T-cell (primary cell): ENCODE measurements at regions not wholly inside any gene's neighbourhood (a gene's known extent, or its start where the extent isn't known, plus 50 kb on each side); places are given as distances from the start of the nearest gene placed in this dataset.

Experiments
- ATAC-seq, 4 experiments: fragments of 200-7000 bp in 3 of 4; fragments of 150-1000 bp in 1 of 4; cut with Tn5 transposase; replicated peaks in 1 of 4; 1 replicate in 3 of 4; 2 replicates in 1 of 4; pipeline ENCODE4 v1.10.0; 2021; ENCODE audit warnings: moderate library complexity in 3 of 4, mild to moderate bottlenecking in 2 of 4, moderate number of reproducible peaks in 1 of 4
- CTCF ChIA-PET, 2 donors: fragments of 300-600 bp; sonication (Branson Sonifier 250); formaldehyde crosslinking; loops; one replicate each; lab custom pipeline; 2022; ENCODE audit warnings: antibody characterized with exemption in 2 of 2; lab: Charles Lee
- POLR2A ChIA-PET, 2 donors: fragments of 300-600 bp; sonication (Branson Sonifier 250); formaldehyde crosslinking; loops; one replicate each; lab custom pipeline; 2022; ENCODE audit warnings: antibody characterized with exemption in 2 of 2; lab: Charles Lee
- DNase-seq, 35 experiments: peaks; one replicate each; pipeline versions ENCODE4 v3.0.0 to v3.0.0-alpha.2; 2013 to 2023
- H3K27ac ChIP-seq: one replicate; pipeline ENCODE4 v1.5.1; 2013; ENCODE audit warnings: low read length
- H3K27me3 ChIP-seq, 2 experiments: replicated peaks in 1 of 2; 1 replicate in 1 of 2; 2 replicates in 1 of 2; pipeline versions ENCODE4 v1.6.1 to v1.7.0; 2013; ENCODE audit warnings: low read length in 1 of 2, mixed read lengths in 1 of 2; ENCODE audit not compliant: control insufficient read depth in 2 of 2, insufficient read depth in 2 of 2; ENCODE audit errors: extremely low read depth in 1 of 2
- H3K36me3 ChIP-seq, 2 donors: 1 replicate in 1 of 2; 2 replicates in 1 of 2; pipeline versions ENCODE4 v1.6.1 to v1.7.0; 2013; ENCODE audit warnings: low read length in 1 of 2; ENCODE audit not compliant: control insufficient read depth in 2 of 2, insufficient read depth in 1 of 2; ENCODE audit errors: extremely low read depth in 1 of 2
- H3K4me1 ChIP-seq, 2 experiments: 1 replicate in 1 of 2; 2 replicates in 1 of 2; pipeline versions ENCODE4 v1.6.1 to v1.7.0; 2013; ENCODE audit warnings: low read length in 2 of 2, mixed read lengths in 1 of 2; ENCODE audit not compliant: insufficient read depth in 2 of 2, control insufficient read depth in 1 of 2; ENCODE audit errors: extremely low read depth in 1 of 2
- H3K4me3 ChIP-seq, 2 donors: 1 replicate in 1 of 2; 2 replicates in 1 of 2; pipeline versions ENCODE4 v1.5.1 to v1.7.0; 2013; ENCODE audit warnings: mild to moderate bottlenecking in 2 of 2, low read length in 1 of 2, moderate library complexity in 1 of 2; ENCODE audit not compliant: control insufficient read depth in 1 of 2; ENCODE audit errors: extremely low read depth in 1 of 2
- H3K9me3 ChIP-seq: 2 replicates; pipeline ENCODE4 v1.7.0; 2013
- H3K27ac Mint-ChIP-seq, 2 donors: one replicate each; pipeline ENCODE4 v1.8.0; 2020 to 2021; ENCODE audit warnings: mild to moderate bottlenecking in 2 of 2, mixed read lengths in 2 of 2
- H3K27me3 Mint-ChIP-seq, 2 donors: one replicate each; pipeline ENCODE4 v1.8.0; 2021 to 2022; ENCODE audit warnings: mixed read lengths in 2 of 2
- H3K36me3 Mint-ChIP-seq: one replicate; pipeline ENCODE4 v1.8.0; 2021; ENCODE audit warnings: mixed read lengths
- H3K4me1 Mint-ChIP-seq, 3 donors: one replicate each; pipeline ENCODE4 v1.8.0; 2020 to 2022; ENCODE audit warnings: mixed read lengths in 3 of 3, mild to moderate bottlenecking in 1 of 3
- H3K4me3 Mint-ChIP-seq, 3 donors: one replicate each; pipeline ENCODE4 v1.8.0; 2020 to 2022; ENCODE audit warnings: mild to moderate bottlenecking in 3 of 3, mixed read lengths in 3 of 3, moderate library complexity in 3 of 3
- H3K9me3 Mint-ChIP-seq, 3 donors: one replicate each; pipeline ENCODE4 v1.8.0; 2020 to 2022; ENCODE audit warnings: mixed read lengths in 3 of 3
- WGBS: methylation state at CpG from one replicate; pipeline ENCODE4 v1.1.5; 2013; ENCODE audit warnings: missing lambda C conversion rate; ENCODE audit not compliant: insufficient coverage; 5-methylcytosine and 5-hydroxymethylcytosine counted together

DNA sequence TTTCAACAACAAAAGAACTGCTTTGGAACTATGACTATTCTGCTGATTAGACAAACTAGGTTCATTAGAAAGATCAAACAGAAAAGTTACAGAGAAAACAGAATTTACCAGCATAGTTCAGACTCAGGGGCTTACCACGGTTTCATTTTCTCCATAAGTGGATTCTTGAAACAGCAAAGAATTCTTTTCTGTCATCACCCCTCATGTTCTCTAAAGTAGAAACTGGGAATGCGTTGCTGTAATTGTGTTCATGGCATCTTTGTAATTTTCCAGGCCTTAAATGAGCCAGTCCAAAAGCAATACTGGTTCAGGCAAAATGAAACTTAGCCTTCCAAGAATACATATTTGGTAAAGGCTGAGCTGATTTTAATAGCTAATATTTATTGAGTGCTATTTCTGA lies 287.8 kb downstream of the CHL1 start:
- no peak overlapping the region for H3K27ac Mint-ChIP-seq
- Histone ChIP-seq H3K27ac (no peak overlapping the region), H3K4me1 (no peaks in the 10 kb centered on the region), H3K27me3 (no peaks in the 10 kb centered on the region), H3K9me3 (no peaks in the 10 kb centered on the region), H3K36me3 (no peaks in the 10 kb centered on the region), H3K4me3 (no peak overlapping the region)
- H3K4me1 Mint-ChIP-seq = peaks cover 0 to 2% (median 0%) of the 10 kb centered on the region in 3 donors
- peaks cover 0 to 6% (median 3%) of the 10 kb centered on the region in 3 donors for H3K9me3 Mint-ChIP-seq
- H3K4me3 Mint-ChIP-seq = peak overlapping the region in 1 of 3 donors; percentile 61
- ATAC-seq (no peak), DNase-seq (no peak)
- ChIA-PET POLR2A (no interaction called here), CTCF (no interaction called here)
- WGBS = no CpG with 5 or more reads among the region's 2 CpGs
- no peaks in the 10 kb centered on the region for H3K27me3 Mint-ChIP-seq
- H3K36me3 Mint-ChIP-seq = no peaks in the 10 kb centered on the region

DNA sequence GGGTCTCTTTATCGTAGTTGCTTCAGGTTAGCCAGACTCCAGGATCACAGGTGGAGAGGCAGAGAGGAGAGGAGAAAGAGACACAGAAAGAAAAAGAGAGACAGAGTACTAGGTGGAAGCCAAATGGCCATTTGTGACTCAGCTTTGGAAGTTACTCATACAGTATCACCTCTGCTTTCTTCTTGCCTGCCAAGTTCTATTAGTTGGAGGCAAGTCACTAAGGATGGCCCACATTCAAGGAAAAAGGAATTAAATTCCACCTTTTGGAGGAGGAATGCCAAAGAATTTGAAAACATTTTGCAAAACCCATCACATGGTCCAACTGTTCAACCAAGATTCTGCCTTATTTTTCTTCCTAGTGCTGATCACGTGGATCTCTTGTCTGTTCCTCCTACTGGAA lies 291.1 kb downstream of the CHL1 start:
- Histone ChIP-seq H3K36me3 (no peaks in the 10 kb centered on the region), H3K9me3 (no peaks in the 10 kb centered on the region), H3K27ac (no peak overlapping the region), H3K27me3 (no peaks in the 10 kb centered on the region), H3K4me3 (no peak overlapping the region), H3K4me1 (no peaks in the 10 kb centered on the region)
- ChIA-PET CTCF (no interaction called here), POLR2A (no interaction called here)
- ATAC-seq = no peak
- no peak for DNase-seq
- WGBS = 100% methylated on average over 1 of the region's 2 CpGs
- peaks cover 0 to 6% (median 5%) of the 10 kb centered on the region in 3 donors for H3K9me3 Mint-ChIP-seq
- no peak overlapping the region for H3K4me3 Mint-ChIP-seq
- no peaks in the 10 kb centered on the region for H3K27me3 Mint-ChIP-seq
- no peak overlapping the region for H3K27ac Mint-ChIP-seq
- H3K36me3 Mint-ChIP-seq = no peaks in the 10 kb centered on the region
- H3K4me1 Mint-ChIP-seq = peaks cover 0 to 2% (median 0%) of the 10 kb centered on the region in 3 donors

DNA sequence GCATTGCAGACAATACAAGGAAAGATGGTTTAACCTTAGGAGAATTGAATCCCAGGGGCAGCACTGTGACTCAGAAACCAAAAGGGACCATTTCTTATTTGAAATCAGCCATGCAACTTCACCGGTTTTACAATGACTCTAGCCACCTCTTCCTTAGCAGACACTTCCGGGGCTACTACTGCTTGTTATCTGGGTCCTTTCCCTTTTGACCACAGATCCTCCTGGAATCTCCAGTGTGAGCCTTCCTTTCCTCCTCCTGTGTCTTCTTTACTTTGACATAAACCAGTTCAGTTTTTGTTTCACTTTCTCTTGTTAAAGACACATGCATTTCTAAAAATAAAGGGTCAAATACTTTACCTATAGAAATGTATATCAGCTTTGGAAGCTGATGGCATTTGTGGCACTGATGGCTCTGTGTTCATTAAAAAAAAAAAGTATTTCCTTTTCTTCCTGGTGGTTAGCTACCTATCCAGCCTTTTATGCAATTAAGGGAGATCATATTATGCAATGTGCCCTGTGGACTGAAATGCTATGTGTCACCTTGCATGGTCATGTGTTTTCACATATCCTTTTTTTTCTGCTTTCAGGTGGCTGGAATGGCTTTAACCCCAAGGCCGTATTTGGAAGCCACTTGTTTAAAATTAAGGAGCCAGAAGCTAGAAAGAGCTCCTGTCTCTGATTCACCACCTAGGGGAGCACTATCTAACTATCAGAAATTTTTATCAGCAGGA lies 296.2 kb downstream of the CHL1 start:
- Histone ChIP-seq H3K4me1 (no peaks in the 10 kb centered on the region), H3K9me3 (no peaks in the 10 kb centered on the region), H3K27ac (no peak overlapping the region), H3K27me3 (no peaks in the 10 kb centered on the region), H3K4me3 (no peak overlapping the region), H3K36me3 (no peaks in the 10 kb centered on the region)
- H3K27me3 Mint-ChIP-seq = no peaks in the 10 kb centered on the region
- H3K27ac Mint-ChIP-seq = no peak overlapping the region
- peaks cover 0 to 11% (median 4%) of the 10 kb centered on the region in 3 donors for H3K9me3 Mint-ChIP-seq
- CTCF ChIA-PET = no interaction called here
- H3K4me3 Mint-ChIP-seq = no peak overlapping the region
- no peak for DNase-seq
- ATAC-seq = no peak
- no peaks in the 10 kb centered on the region for H3K36me3 Mint-ChIP-seq
- peaks cover 0 to 3% (median 0%) of the 10 kb centered on the region in 3 donors for H3K4me1 Mint-ChIP-seq
- POLR2A ChIA-PET = no interaction called here
- 37% methylated on average over 2 of the region's 3 CpGs for WGBS

- no peaks in the 10 kb centered on the region for H3K36me3 Mint-ChIP-seq
- H3K4me1 Mint-ChIP-seq = peaks cover 0 to 3% (median 0%) of the 10 kb centered on the region in 3 donors
- CTCF ChIA-PET = no interaction called here
- H3K27me3 Mint-ChIP-seq = no peaks in the 10 kb centered on the region
- Histone ChIP-seq H3K27me3 (no peaks in the 10 kb centered on the region), H3K9me3 (no peaks in the 10 kb centered on the region), H3K27ac (no peak overlapping the region), H3K4me1 (no peaks in the 10 kb centered on the region), H3K4me3 (no peak overlapping the region), H3K36me3 (no peaks in the 10 kb centered on the region)
- peaks cover 0 to 11% (median 4%) of the 10 kb centered on the region in 3 donors for H3K9me3 Mint-ChIP-seq
- DNase-seq = no peak
- POLR2A ChIA-PET = no interaction called here
- ATAC-seq = no peak
- 87% methylated on average over 2 of the region's 4 CpGs for WGBS
- H3K4me3 Mint-ChIP-seq = no peak overlapping the region
- H3K27ac Mint-ChIP-seq = no peak overlapping the region
These were observed 297.6 kb downstream of the CHL1 start for GRCh38 chr3:494190-494589.

DNA sequence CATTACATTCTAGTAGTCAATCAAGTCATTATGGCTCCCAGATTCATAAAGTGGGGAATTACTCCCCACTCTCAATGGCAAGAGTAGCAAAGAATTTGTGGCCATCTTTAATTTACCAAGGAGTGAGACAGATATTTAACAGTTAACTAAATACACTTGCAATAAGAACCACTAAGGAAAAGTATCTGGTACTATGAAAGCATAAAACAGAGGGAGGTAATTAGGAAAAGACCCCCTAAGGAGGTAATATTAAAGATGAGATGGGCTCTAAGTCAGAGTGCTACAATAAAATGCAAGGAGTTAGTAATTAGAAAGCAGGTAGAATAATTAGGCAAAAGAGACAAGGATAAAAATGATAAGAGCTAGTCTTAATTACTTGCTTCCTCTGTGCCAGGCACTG lies 301.9 kb downstream of the CHL1 start:
- peaks cover 0 to 8% (median 4%) of the 10 kb centered on the region in 3 donors for H3K9me3 Mint-ChIP-seq
- POLR2A ChIA-PET = no interaction called here
- no peak overlapping the region for H3K27ac ChIP-seq
- ATAC-seq = no peak
- DNase-seq = no peak
- H3K27ac Mint-ChIP-seq = no peak overlapping the region
- CTCF ChIA-PET = no interaction called here
- H3K4me1 ChIP-seq = no peaks in the 10 kb centered on the region
- no peak overlapping the region for H3K4me3 ChIP-seq
- no peaks in the 10 kb centered on the region for H3K4me1 Mint-ChIP-seq
- no peaks in the 10 kb centered on the region for H3K9me3 ChIP-seq
- H3K27me3 Mint-ChIP-seq = no peaks in the 10 kb centered on the region
- no peaks in the 10 kb centered on the region for H3K27me3 ChIP-seq
- H3K36me3 ChIP-seq = no peaks in the 10 kb centered on the region
- H3K4me3 Mint-ChIP-seq = no peak overlapping the region
- no peaks in the 10 kb centered on the region for H3K36me3 Mint-ChIP-seq

DNA sequence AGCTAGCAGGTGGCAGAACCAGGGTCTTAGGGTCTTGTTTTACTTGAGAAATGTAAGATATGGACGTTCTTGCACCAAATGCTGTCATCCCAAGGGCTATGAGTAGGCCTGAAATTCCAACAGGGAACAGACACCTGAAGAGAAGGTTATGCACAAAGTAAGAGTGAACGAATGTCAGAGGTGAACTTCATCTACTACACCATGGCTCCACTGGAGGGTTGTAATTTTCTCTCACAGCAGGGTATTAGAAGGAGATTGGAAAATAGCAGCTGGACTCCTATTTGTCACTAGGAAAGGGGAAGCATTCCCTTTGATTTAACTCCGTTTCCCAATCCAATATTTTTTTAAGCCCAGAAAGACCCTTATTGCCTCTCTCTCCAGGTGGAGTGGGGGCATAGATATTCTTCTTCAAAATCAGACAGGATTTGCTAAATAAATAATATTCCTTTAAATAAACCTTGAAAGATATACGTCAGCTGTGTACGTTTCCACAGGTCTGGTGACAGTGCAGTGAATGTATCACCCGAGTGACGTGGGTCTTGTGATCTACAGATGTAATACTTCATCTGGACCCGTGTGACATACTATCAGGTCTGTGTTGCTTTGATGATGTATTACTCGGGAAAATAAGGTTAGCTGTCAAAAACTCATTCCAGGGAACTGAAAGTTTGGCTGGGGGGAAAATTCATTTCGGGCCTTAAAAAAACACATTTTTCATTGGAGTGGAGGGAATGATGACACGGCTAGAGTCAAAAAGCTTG lies 302.6 kb downstream of the CHL1 start:
- ChIA-PET POLR2A (no interaction called here), CTCF (no interaction called here)
- DNase-seq (no peak), ATAC-seq (no peak)
- Histone ChIP-seq H3K36me3 (no peaks in the 10 kb centered on the region), H3K4me3 (no peak overlapping the region), H3K27me3 (no peaks in the 10 kb centered on the region), H3K4me1 (no peaks in the 10 kb centered on the region), H3K9me3 (no peaks in the 10 kb centered on the region), H3K27ac (no peak overlapping the region)
- Mint-ChIP-seq H3K4me1 (no peaks in the 10 kb centered on the region), H3K27ac (no peak overlapping the region), H3K36me3 (no peaks in the 10 kb centered on the region), H3K4me3 (no peak overlapping the region), H3K27me3 (no peaks in the 10 kb centered on the region), H3K9me3 (peaks cover 0 to 5% (median 2%) of the 10 kb centered on the region in 3 donors)
- 93% methylated on average over 8 of the region's 11 CpGs for WGBS
